VCaP (cell line): ENCODE measurements at regions not wholly inside any gene's neighbourhood (a gene's known extent, or its start where the extent isn't known, plus 50 kb on each side); places are given as distances from the start of the nearest gene placed in this dataset.

Experiments
- H3K27ac ChIP-seq: fragments of 450-650 bp; 2 replicates; pipeline ENCODE4 v1.5.1; 2017
- CTCF ChIP-seq: fragments of 450-650 bp; conservative IDR thresholded peaks from 2 replicates; pipeline ENCODE4 v1.5.1; 2017; ENCODE audit warnings: mild to moderate bottlenecking, moderate library complexity

DNA sequence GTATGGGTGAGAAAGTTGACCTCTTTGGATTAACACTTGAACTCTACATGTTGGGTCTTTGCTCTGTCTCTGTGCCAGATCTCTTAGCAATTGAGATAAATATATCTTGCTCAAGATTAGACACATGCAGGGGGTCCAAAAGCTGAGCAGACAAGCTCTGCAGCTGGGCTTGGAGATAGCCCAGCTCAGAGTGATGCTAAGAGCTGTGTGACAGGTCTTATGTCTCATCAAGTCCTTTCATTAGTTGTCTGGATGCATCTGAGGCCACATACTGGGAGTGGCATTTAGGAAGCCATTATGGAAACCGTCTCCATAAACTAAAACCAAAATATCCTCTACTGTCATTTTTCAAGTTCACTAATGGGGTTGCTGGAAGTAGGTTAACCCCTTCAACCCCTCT is 289.4 kb upstream of the DUSP10 start:
- no peak for TF ChIP-seq CTCF
- no peak overlapping the region for H3K27ac ChIP-seq

DNA sequence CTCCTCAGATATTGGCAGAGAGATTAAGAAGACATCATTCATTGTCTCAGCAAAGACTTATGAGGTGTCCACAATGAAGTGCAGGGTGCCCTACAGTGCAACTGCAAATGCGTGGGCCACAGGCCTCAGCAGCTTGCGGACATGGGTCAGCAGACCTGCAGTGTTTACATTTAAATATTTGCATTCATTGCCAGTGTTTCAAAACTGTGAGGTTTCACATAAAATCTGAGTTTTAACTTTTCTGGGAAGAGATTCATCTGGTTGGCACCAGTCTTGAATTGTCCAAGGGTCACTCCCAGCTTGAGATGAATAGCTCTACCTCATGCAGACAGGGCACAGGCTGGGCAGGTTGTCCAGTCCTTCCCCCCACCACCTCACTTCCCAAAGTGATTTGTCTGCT is 286.8 kb upstream of the DUSP10 start:
- no peak for TF ChIP-seq CTCF
- no peak overlapping the region for H3K27ac ChIP-seq

DNA sequence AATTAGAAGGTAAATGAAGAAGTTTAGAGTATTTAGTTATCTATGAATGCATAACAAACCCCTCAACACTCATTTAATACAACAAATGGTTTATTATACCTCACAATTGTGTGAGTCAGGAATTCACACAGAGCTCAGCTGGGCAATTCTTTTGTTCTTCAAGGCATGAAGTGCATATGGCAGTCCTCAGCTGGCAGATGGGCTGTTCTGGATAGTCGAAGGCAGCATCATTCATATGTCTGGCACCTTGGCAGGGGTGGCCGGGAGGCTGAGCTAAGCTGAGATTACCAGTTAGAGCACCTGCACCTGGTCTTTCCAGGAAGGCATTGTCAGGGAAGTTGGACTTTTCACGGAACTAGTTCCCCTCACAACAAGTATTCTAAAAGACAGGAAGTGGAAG is 286.2 kb upstream of the DUSP10 start:
- H3K27ac ChIP-seq = no peak overlapping the region
- TF ChIP-seq CTCF = no peak

GRCh38 chr1:222026280-222026679 is 284.4 kb upstream of the DUSP10 start:
- TF ChIP-seq CTCF = no peak
- no peak overlapping the region for H3K27ac ChIP-seq

DNA sequence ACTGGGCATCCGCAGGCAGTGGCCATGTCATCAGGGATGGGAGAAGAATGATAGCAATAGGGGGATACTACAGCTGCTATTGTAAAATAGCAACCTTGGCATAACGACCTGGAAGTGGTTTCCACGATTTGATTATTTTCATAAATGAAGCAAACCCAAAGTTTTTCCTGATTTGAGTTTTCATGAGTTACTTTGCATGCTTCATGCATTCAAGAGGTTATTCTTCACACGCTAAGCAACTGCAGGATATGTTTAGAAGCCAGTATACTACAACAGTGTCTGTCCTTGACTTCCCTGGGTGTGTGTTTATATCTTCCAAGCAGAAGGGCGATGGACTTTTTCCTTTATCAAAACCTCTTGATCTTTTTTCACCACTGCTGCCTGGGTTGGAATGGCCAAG is 281.1 kb upstream of the DUSP10 start:
- no peak overlapping the region for H3K27ac ChIP-seq
- TF ChIP-seq CTCF = no peak

DNA sequence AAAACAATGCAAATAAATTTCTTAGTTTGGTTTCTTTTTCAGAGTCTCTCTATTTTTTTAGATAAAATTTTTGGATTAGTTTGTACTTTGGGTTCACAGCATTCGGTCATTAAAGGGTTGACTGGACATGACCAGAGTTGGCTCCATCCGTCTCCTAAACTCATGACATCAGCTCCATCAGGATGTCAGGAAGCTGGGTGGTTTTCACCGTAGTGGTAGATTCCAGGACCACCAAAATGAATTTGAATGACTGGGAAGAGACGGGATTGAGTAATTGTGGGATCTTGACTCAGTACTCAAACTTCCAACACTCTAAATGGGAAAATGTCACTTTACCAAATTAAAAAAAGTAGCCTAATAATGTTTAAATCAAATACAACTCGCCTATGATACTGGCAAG is 279.2 kb upstream of the DUSP10 start:
- no peak for TF ChIP-seq CTCF
- no peak overlapping the region for H3K27ac ChIP-seq

DNA sequence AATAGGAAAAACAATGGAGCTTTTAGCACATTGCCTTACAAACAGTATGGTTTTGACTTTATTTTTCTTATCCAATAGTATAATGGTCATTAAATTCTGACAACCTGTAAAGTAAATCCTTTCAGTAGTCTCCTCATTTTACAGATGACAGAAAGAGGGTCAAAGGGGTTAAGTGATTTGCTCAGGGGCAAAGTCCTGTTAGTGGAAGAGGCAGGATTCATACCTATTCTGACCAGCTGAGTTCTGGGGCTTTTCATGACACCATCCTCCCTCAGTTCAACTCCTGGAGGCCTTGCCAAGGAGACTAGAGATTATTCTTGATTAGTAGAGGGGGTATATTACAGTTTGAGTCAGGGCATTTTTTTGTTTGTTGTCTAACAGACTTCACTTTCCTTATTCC is 278.7 kb upstream of the DUSP10 start:
- no peak overlapping the region for H3K27ac ChIP-seq
- TF ChIP-seq CTCF = no peak

DNA sequence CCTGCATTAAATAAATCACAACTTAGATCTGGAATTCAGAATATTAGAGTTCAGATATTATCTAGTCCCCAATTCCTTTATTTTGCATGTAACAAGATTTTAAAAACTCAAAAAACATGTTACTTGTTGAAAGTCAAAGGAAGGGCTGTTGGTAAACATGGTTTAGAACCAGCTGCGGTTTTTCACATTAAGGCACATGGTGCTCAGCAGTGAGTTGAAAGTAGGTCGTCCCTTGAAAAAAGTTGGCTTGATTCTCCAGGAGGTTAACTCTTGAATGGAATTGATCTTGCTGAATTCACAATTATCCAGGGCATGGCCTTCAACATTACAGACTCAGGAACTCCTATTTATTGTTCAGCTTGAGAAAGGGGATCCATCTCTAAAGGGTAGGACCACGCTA is 277.1 kb upstream of the DUSP10 start:
- no peak for TF ChIP-seq CTCF
- H3K27ac ChIP-seq = no peak overlapping the region
